Endodermal cell (in vitro differentiated cells): ENCODE measurements at regions not wholly inside any gene's neighbourhood (a gene's known extent, or its start where the extent isn't known, plus 50 kb on each side); places are given as distances from the start of the nearest gene placed in this dataset.

Source experiments
- DNase-seq: peaks from one replicate; pipeline ENCODE4 v3.0.0-alpha.2; 2017
- H3K27ac ChIP-seq: 2 replicates; pipeline ENCODE4 v1.5.1; 2013; ENCODE audit warnings: mild to moderate bottlenecking, low read depth, low read length, moderate library complexity
- H3K27me3 ChIP-seq: 2 replicates; pipeline ENCODE4 v1.6.1; 2013; ENCODE audit warnings: mild to moderate bottlenecking, low read length, moderate library complexity; ENCODE audit not compliant: insufficient read depth, control insufficient read depth, poor library complexity, severe bottlenecking
- H3K36me3 ChIP-seq: 2 replicates; pipeline ENCODE4 v1.7.0; 2013; ENCODE audit warnings: mild to moderate bottlenecking, low read length, moderate library complexity; ENCODE audit not compliant: control insufficient read depth, insufficient read depth
- H3K4me1 ChIP-seq: one replicate; pipeline ENCODE4 v1.7.0; 2013; ENCODE audit warnings: low read length; ENCODE audit not compliant: control insufficient read depth, insufficient read depth
- H3K4me3 ChIP-seq: 2 replicates; pipeline ENCODE4 v1.5.1; 2013; ENCODE audit warnings: mild to moderate bottlenecking, low read length, moderate library complexity
- H3K9ac ChIP-seq: 2 replicates; pipeline ENCODE4 v1.6.1; 2013; ENCODE audit warnings: mild to moderate bottlenecking, low read length, moderate library complexity; ENCODE audit not compliant: poor library complexity, severe bottlenecking; ENCODE audit errors: extremely low read depth
- H3K9me3 ChIP-seq: 2 replicates; pipeline ENCODE4 v1.6.1; 2013; ENCODE audit warnings: mild to moderate bottlenecking, low read length, moderate library complexity; ENCODE audit not compliant: control insufficient read depth
- H3K27ac Mint-ChIP-seq: 2 replicates; pipeline ENCODE4 v1.8.0; 2020; ENCODE audit warnings: mixed read lengths
- H3K27me3 Mint-ChIP-seq: 2 replicates; pipeline ENCODE4 v1.8.0; 2021; ENCODE audit warnings: mild to moderate bottlenecking, mixed read lengths; ENCODE audit not compliant: insufficient read depth
- H3K36me3 Mint-ChIP-seq: 2 replicates; pipeline ENCODE4 v1.8.0; 2020; ENCODE audit warnings: low read depth, mixed read lengths
- H3K4me1 Mint-ChIP-seq: 2 replicates; pipeline ENCODE4 v1.8.0; 2020; ENCODE audit warnings: mixed read lengths
- H3K4me3 Mint-ChIP-seq: 2 replicates; pipeline ENCODE4 v1.8.0; 2020; ENCODE audit warnings: mild to moderate bottlenecking, moderate library complexity, mixed read lengths
- H3K9me3 Mint-ChIP-seq: 2 replicates; pipeline ENCODE4 v1.8.0; 2020; ENCODE audit warnings: mild to moderate bottlenecking, mixed read lengths
- CTCF ChIP-seq: fragments of 200-600 bp; sonication (generic); conservative IDR thresholded peaks from 2 replicates; pipeline ENCODE4 v1.5.0; 2021; ENCODE audit warnings: antibody characterized with exemption, mild to moderate bottlenecking
- WGBS, 2 experiments: methylation state at CpG; one replicate each; pipeline versions ENCODE4 v1.1.5 to v1.1.7; 2013; ENCODE audit warnings: missing lambda C conversion rate in 2 of 2, mixed read lengths in 1 of 2; ENCODE audit not compliant: insufficient coverage in 1 of 2, insufficient read length in 1 of 2; 5-methylcytosine and 5-hydroxymethylcytosine counted together

- H3K27me3 ChIP-seq = no peaks in the 10 kb centered on the region
- no peak for TF ChIP-seq CTCF
- Mint-ChIP-seq H3K4me3 (no peak overlapping the region), H3K36me3 (no peaks in the 10 kb centered on the region), H3K27me3 (no peaks in the 10 kb centered on the region), H3K27ac (no peak overlapping the region), H3K4me1 (peaks cover 3% of the 10 kb centered on the region), H3K9me3 (no peaks in the 10 kb centered on the region)
- H3K27ac ChIP-seq = no peak overlapping the region
- no peaks in the 10 kb centered on the region for H3K4me1 ChIP-seq
- no peaks in the 10 kb centered on the region for H3K36me3 ChIP-seq
- no peak overlapping the region for H3K9ac ChIP-seq
- no peak overlapping the region for H3K4me3 ChIP-seq
- WGBS, 2 experiments = 94% methylated on average over 2 of the region's 3 CpGs; no CpG with 5 or more reads in 1 of the 2 experiments
- DNase-seq = no peak
- no peaks in the 10 kb centered on the region for H3K9me3 ChIP-seq
Measured at GRCh38 chr7:109261781-109262180, 692.1 kb downstream of the DNAJB9 start.

- Mint-ChIP-seq H3K4me3 (no peak overlapping the region), H3K27me3 (no peaks in the 10 kb centered on the region), H3K27ac (no peak overlapping the region), H3K36me3 (no peaks in the 10 kb centered on the region), H3K9me3 (peaks cover 14% of the 10 kb centered on the region), H3K4me1 (peaks cover 1% of the 10 kb centered on the region)
- 83 to 100% methylated on average over 1 to 3 of the region's 3 CpGs for whole genome bisulfite sequencing, 2 experiments
- no peaks in the 10 kb centered on the region for H3K4me1 ChIP-seq
- H3K4me3 ChIP-seq = no peak overlapping the region
- DNase-seq = no peak
- TF ChIP-seq CTCF = no peak
- H3K27ac ChIP-seq = no peak overlapping the region
- H3K36me3 ChIP-seq = no peaks in the 10 kb centered on the region
- H3K9ac ChIP-seq = no peak overlapping the region
- H3K27me3 ChIP-seq = no peaks in the 10 kb centered on the region
- peaks cover 10% of the 10 kb centered on the region for H3K9me3 ChIP-seq
Measured at GRCh38 chr7:109266610-109267009, 696.9 kb downstream of the DNAJB9 start.

- Histone ChIP-seq H3K9me3 (no peaks in the 10 kb centered on the region), H3K27ac (no peak overlapping the region), H3K4me3 (no peak overlapping the region), H3K27me3 (no peaks in the 10 kb centered on the region), H3K4me1 (no peaks in the 10 kb centered on the region), H3K9ac (no peak overlapping the region), H3K36me3 (no peaks in the 10 kb centered on the region)
- Mint-ChIP-seq H3K4me1 (no peaks in the 10 kb centered on the region), H3K27me3 (no peaks in the 10 kb centered on the region), H3K9me3 (no peaks in the 10 kb centered on the region), H3K36me3 (no peaks in the 10 kb centered on the region), H3K4me3 (no peak overlapping the region), H3K27ac (no peak overlapping the region)
- DNase-seq = no peak
- no peak for TF ChIP-seq CTCF
Measured at GRCh38 chr7:109276348-109276747, 706.7 kb downstream of the DNAJB9 start.
